Epithelial cell of esophagus (primary cell): ENCODE measurements at regions not wholly inside any gene's neighbourhood (a gene's known extent, or its start where the extent isn't known, plus 50 kb on each side); places are given as distances from the start of the nearest gene placed in this dataset.
"Not testable (repeated sequence)": the region's sequence is repeated elsewhere in the genome, so short reads cannot be mapped to it uniquely, and the experiment has no call there.

Source experiments
- DNase-seq: peaks from one replicate; pipeline ENCODE4 v3.0.0; 2010; ENCODE audit warnings: low read depth
- H3K4me3 ChIP-seq: 2 replicates; pipeline ENCODE4 v1.5.1; 2011; ENCODE audit warnings: mild to moderate bottlenecking, low read length, control low read depth
- TF ChIP-seq, protein P1 (sequence below): IDR thresholded peaks from 2 replicates; pipeline ENCODE4 v1.5.1; 2011; ENCODE audit warnings: low read depth, mild to moderate bottlenecking, low read length, control low read depth, inconsistent platforms; ENCODE audit not compliant: insufficient read depth; ENCODE audit errors: missing control alignments

- TF ChIP-seq, protein P1, sequence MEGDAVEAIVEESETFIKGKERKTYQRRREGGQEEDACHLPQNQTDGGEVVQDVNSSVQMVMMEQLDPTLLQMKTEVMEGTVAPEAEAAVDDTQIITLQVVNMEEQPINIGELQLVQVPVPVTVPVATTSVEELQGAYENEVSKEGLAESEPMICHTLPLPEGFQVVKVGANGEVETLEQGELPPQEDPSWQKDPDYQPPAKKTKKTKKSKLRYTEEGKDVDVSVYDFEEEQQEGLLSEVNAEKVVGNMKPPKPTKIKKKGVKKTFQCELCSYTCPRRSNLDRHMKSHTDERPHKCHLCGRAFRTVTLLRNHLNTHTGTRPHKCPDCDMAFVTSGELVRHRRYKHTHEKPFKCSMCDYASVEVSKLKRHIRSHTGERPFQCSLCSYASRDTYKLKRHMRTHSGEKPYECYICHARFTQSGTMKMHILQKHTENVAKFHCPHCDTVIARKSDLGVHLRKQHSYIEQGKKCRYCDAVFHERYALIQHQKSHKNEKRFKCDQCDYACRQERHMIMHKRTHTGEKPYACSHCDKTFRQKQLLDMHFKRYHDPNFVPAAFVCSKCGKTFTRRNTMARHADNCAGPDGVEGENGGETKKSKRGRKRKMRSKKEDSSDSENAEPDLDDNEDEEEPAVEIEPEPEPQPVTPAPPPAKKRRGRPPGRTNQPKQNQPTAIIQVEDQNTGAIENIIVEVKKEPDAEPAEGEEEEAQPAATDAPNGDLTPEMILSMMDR = no peak
- no peak overlapping the region for H3K4me3 ChIP-seq
- DNase-seq = no peak
These were observed 126.8 kb upstream of the DMRT1 start for GRCh38 chr9:714675-715074.

- no peak overlapping the region for H3K4me3 ChIP-seq
- TF ChIP-seq, protein P1 = no peak
- DNase-seq = no peak
These were observed 126.2 kb upstream of the DMRT1 start for GRCh38 chr9:715300-715699.

- no peak overlapping the region for H3K4me3 ChIP-seq
- no peak for DNase-seq
- TF ChIP-seq, protein P1 = no peak
These were observed 125.6 kb upstream of the DMRT1 start for GRCh38 chr9:715743-716400.

GRCh38 chr9:717722-718121 is 123.8 kb upstream of the DMRT1 start:
- H3K4me3 ChIP-seq = no peak overlapping the region
- no peak for DNase-seq
- TF ChIP-seq, protein P1 = no peak

DNA sequence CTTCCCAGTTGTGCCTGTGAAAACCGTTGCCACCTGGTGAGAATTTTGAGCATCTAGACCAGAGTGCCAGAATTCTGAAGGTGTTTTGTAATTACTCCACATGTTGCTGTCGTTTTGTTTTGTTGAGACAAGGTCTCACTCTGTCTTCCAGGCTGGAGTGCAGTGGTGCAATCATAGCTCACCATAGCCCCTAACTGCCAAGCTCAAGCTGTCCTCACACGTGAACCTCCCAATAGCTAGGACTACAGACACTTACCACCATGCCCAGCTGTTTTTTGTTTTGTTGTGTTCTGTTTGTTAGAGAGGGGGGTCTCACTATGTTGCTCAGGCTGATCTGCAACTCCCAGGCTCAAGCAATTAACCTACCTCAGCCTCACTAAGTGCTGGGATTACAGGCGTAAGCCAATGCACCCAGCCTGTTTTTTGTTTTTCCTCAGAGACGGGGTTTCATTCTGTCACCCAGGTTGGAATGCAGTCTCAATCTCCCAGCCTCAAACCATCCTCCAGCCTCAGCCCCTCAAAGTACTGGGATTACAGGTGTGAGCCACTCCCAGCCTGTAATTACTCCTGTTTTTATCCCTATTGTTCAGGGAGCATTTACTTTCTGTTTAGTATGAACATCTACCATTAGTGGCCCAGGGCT is 121.1 kb upstream of the DMRT1 start:
- TF ChIP-seq, protein P1 = no peak
- no peak overlapping the region for H3K4me3 ChIP-seq
- no peak for DNase-seq

DNA sequence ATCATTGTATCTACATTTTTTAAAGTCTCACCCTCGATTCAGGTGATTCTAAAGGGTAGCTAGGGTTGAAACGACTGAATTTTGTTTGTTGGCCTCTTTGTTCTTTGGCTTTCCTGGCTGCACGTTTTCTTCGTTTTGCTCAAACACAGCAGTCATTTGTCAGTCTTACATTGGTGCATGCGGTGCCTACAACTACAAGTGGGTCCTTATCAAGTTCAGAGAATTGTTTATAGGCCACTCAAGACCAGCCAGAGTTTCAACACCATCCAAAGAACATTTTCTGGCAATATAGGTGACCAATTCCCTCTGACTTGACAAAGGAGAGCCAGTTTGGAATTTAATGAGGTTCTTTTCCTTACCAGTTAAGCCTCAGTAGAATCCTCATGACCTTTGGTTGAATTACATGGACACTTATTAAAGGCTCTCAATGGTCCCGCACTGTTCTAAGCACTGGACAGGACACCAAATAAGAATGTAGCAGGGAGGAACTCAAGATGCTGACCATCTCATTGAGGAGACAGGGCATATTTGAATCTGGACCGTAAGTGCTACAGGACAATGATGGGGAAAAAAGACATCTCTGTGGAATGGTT is 119.0 kb upstream of the DMRT1 start:
- DNase-seq = no peak
- TF ChIP-seq, protein P1 = no peak
- no peak overlapping the region for H3K4me3 ChIP-seq

DNA sequence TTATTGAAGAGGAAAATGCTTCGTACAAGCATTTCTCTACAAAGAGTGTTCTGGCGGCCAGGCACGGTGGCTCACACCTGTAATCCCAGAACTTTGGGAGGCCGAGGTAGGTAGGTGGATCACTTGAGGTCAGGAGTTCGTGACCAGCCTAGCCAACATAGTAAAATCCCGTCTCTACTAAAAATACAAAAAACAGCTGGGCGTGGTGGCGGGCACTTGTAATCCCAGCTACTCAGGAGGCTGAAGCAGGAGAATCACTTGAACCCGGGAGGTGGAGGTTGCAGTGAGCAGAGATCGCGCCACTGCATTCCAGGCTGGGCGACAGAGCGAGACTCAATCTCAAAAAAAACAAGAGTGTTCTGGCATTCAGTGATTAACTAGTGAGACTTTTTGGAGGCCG is 117.0 kb upstream of the DMRT1 start:
- H3K4me3 ChIP-seq, DNase-seq: not testable (repeated sequence)
